Neural cell (in vitro differentiated cells): ENCODE measurements at regions not wholly inside any gene's neighbourhood (a gene's known extent, or its start where the extent isn't known, plus 50 kb on each side); places are given as distances from the start of the nearest gene placed in this dataset.

Experiments
- CTCF ChIP-seq: fragments of 450-650 bp; IDR thresholded peaks from 2 replicates; pipeline ENCODE4 v1.5.1; 2014; ENCODE audit warnings: antibody characterized with exemption, mild to moderate bottlenecking, moderate library complexity; ENCODE audit not compliant: poor library complexity, severe bottlenecking
- EP300 ChIP-seq: fragments of 450-650 bp; conservative IDR thresholded peaks from 2 replicates; pipeline ENCODE4 v1.6.1; 2014; ENCODE audit warnings: antibody characterized with exemption, mild to moderate bottlenecking, moderate library complexity; ENCODE audit not compliant: poor library complexity, severe bottlenecking
- EZH2 ChIP-seq: fragments of 200-600, 300-800 bp; shearing (Covaris generic), sonication (generic); IDR thresholded peaks from 2 replicates; pipeline ENCODE4 v1.6.1; 2014; ENCODE audit warnings: antibody characterized with exemption, low read length, borderline replicate concordance, mild to moderate bottlenecking; ENCODE audit not compliant: insufficient read depth, poor library complexity, severe bottlenecking
- POLR2AphosphoS5 ChIP-seq: IDR thresholded peaks from 2 replicates; pipeline ENCODE4 v1.6.1; 2012
- SMC3 ChIP-seq: fragments of 450-650 bp; conservative IDR thresholded peaks from 2 replicates; pipeline ENCODE4 v1.6.1; 2014; ENCODE audit warnings: antibody characterized with exemption, mild to moderate bottlenecking, moderate library complexity; ENCODE audit not compliant: poor library complexity
- TAF1 ChIP-seq: IDR thresholded peaks from 2 replicates; pipeline ENCODE4 v1.6.1; 2012; ENCODE audit warnings: low read depth
- TF ChIP-seq, protein P1 (sequence below): IDR thresholded peaks from 2 replicates; pipeline ENCODE4 v1.6.1; 2012; ENCODE audit warnings: borderline replicate concordance

GRCh38 chr4:18419780-18420179, 398.2 kb upstream of the LCORL start:
- TF ChIP-seq CTCF = no peak
- no peak for TF ChIP-seq POLR2AphosphoS5
- no peak for TF ChIP-seq EP300
- TF ChIP-seq EZH2 = no peak
- TF ChIP-seq, protein P1, sequence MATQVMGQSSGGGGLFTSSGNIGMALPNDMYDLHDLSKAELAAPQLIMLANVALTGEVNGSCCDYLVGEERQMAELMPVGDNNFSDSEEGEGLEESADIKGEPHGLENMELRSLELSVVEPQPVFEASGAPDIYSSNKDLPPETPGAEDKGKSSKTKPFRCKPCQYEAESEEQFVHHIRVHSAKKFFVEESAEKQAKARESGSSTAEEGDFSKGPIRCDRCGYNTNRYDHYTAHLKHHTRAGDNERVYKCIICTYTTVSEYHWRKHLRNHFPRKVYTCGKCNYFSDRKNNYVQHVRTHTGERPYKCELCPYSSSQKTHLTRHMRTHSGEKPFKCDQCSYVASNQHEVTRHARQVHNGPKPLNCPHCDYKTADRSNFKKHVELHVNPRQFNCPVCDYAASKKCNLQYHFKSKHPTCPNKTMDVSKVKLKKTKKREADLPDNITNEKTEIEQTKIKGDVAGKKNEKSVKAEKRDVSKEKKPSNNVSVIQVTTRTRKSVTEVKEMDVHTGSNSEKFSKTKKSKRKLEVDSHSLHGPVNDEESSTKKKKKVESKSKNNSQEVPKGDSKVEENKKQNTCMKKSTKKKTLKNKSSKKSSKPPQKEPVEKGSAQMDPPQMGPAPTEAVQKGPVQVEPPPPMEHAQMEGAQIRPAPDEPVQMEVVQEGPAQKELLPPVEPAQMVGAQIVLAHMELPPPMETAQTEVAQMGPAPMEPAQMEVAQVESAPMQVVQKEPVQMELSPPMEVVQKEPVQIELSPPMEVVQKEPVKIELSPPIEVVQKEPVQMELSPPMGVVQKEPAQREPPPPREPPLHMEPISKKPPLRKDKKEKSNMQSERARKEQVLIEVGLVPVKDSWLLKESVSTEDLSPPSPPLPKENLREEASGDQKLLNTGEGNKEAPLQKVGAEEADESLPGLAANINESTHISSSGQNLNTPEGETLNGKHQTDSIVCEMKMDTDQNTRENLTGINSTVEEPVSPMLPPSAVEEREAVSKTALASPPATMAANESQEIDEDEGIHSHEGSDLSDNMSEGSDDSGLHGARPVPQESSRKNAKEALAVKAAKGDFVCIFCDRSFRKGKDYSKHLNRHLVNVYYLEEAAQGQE = no peak
- no peak for TF ChIP-seq SMC3
- no peak for TF ChIP-seq TAF1
